Thyroid gland (tissue), 4 donors: ENCODE measurements at regions not wholly inside any gene's neighbourhood (a gene's known extent, or its start where the extent isn't known, plus 50 kb on each side); places are given as distances from the start of the nearest gene placed in this dataset.

ENCODE experiments used
- DNase-seq, 2 donors: peaks; one replicate each; pipeline ENCODE4 v3.0.0-alpha.2; 2019
- H3K27ac ChIP-seq, 3 donors: fragments of 200-600 bp; sonication (generic); 1 replicate in 2 of 3; 2 replicates in 1 of 3; pipeline ENCODE4 v1.5.1; 2016 to 2019; ENCODE audit warnings: mild to moderate bottlenecking in 1 of 3, moderate library complexity in 1 of 3
- H3K27me3 ChIP-seq: fragments of 200-600 bp; sonication (generic); one replicate; pipeline ENCODE4 v1.5.1; 2019
- H3K36me3 ChIP-seq, 2 donors: fragments of 200-600 bp; sonication (generic); one replicate each; pipeline ENCODE4 v1.5.1; 2016 to 2019
- H3K4me1 ChIP-seq, 2 donors: fragments of 200-600 bp; sonication (generic); one replicate each; pipeline ENCODE4 v1.5.1; 2017 to 2019
- H3K4me3 ChIP-seq, 3 donors: fragments of 200-600 bp; sonication (generic); replicated peaks in 1 of 3; 1 replicate in 2 of 3; 2 replicates in 1 of 3; pipeline ENCODE4 v1.5.1; 2016; ENCODE audit warnings: mild to moderate bottlenecking in 1 of 3
- H3K9me3 ChIP-seq: fragments of 200-600 bp; sonication (generic); one replicate; pipeline ENCODE4 v1.5.1; 2017
- POLR2A ChIP-seq, 2 donors: fragments of 450-650 bp; IDR thresholded peaks; one replicate each; pipeline ENCODE4 v1.6.1; 2017; ENCODE audit warnings: antibody characterized with exemption in 2 of 2, mild to moderate bottlenecking in 2 of 2, moderate library complexity in 1 of 2
- WGBS, 2 donors: methylation state at CpG; one replicate each; pipeline ENCODE4 v1.1.5; 2017; 5-methylcytosine and 5-hydroxymethylcytosine counted together
- intact Hi-C: fragments of 100-400 bp; cut with DNase I; formaldehyde crosslinking; loops from one replicate; pipeline ENCODE4 v1.15.1; 2023
- TF ChIP-seq, protein P1 (sequence below), 6 experiments: fragments of 200-600 bp in 3 of 6; fragments of 450-650 bp in 3 of 6; sonication (generic) in 3 of 6; IDR thresholded peaks; one replicate each; pipeline ENCODE4 v1.5.1; 2016 to 2019; ENCODE audit warnings: antibody characterized with exemption in 6 of 6, mild to moderate bottlenecking in 2 of 6, inconsistent platforms in 1 of 6, moderate library complexity in 1 of 6

DNA sequence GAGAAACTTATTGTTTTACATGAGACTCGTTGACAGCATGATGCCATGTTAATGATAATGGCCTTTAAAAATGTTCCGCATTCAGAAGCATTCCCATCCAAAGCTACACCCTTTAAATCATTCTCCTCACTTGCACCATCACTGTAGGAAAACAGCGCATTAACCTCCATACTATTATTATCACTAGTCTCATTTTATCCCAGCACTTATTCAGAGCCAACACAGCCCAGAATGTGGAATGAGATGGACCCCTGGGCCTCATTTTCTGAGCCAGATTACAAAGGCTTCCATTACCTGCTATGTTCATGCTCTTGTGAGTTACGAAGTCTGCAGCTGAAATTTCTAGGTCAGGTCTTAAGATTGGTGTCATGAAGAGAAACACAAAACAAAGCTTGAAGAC lies 159.4 kb downstream of the HS3ST3A1 start:
- no peaks in the 10 kb centered on the region for H3K4me1 ChIP-seq
- no peak for DNase-seq
- intact Hi-C loops: no loop called here

DNA sequence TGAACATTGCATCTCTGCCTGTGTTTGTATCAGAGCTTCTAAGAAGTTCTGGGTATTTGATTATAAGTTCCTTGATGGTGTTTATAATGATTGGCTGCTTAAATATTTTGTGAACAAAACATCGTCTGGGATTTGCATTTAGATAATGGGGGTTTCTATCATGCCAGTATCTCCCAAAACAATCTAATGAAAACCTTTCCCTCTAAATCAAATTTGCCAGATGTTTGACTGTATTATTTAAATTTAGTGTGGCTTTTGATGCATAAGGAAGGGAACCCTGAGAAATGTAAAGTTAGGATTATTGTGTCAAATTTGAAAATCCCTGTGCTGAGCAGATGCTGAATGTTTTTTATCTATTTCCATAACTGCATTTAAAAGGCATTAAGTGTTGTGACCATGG lies 159.9 kb downstream of the HS3ST3A1 start:
- Histone ChIP-seq H3K36me3 (no peaks in the 10 kb centered on the region), H3K27me3 (no peaks in the 10 kb centered on the region), H3K4me1 (no peaks in the 10 kb centered on the region), H3K9me3 (no peaks in the 10 kb centered on the region), H3K27ac (no peak overlapping the region), H3K4me3 (no peak overlapping the region)
- TF ChIP-seq, protein P1, sequence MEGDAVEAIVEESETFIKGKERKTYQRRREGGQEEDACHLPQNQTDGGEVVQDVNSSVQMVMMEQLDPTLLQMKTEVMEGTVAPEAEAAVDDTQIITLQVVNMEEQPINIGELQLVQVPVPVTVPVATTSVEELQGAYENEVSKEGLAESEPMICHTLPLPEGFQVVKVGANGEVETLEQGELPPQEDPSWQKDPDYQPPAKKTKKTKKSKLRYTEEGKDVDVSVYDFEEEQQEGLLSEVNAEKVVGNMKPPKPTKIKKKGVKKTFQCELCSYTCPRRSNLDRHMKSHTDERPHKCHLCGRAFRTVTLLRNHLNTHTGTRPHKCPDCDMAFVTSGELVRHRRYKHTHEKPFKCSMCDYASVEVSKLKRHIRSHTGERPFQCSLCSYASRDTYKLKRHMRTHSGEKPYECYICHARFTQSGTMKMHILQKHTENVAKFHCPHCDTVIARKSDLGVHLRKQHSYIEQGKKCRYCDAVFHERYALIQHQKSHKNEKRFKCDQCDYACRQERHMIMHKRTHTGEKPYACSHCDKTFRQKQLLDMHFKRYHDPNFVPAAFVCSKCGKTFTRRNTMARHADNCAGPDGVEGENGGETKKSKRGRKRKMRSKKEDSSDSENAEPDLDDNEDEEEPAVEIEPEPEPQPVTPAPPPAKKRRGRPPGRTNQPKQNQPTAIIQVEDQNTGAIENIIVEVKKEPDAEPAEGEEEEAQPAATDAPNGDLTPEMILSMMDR (IDR thresholded peaks at IDR 0.05): no peak
- no peak for TF ChIP-seq POLR2A (IDR thresholded peaks at IDR 0.05)
- DNase-seq: no peak
- 87 to 94% methylated on average over 1 of the region's 1 CpG for WGBS, 2 donors
- intact Hi-C loops: no loop called here

More for the DNA sequence above, 159.4 kb downstream of the HS3ST3A1 start:
- Histone ChIP-seq H3K36me3 (no peaks in the 10 kb centered on the region), H3K4me3 (no peak overlapping the region), H3K27me3 (no peaks in the 10 kb centered on the region), H3K9me3 (no peaks in the 10 kb centered on the region), H3K27ac (no peak overlapping the region)
- TF ChIP-seq, protein P1 (IDR thresholded peaks at IDR 0.05): no peak
- TF ChIP-seq POLR2A (IDR thresholded peaks at IDR 0.05): no peak
- 86 to 91% methylated on average over 4 of the region's 4 CpGs for WGBS, 2 donors

DNA sequence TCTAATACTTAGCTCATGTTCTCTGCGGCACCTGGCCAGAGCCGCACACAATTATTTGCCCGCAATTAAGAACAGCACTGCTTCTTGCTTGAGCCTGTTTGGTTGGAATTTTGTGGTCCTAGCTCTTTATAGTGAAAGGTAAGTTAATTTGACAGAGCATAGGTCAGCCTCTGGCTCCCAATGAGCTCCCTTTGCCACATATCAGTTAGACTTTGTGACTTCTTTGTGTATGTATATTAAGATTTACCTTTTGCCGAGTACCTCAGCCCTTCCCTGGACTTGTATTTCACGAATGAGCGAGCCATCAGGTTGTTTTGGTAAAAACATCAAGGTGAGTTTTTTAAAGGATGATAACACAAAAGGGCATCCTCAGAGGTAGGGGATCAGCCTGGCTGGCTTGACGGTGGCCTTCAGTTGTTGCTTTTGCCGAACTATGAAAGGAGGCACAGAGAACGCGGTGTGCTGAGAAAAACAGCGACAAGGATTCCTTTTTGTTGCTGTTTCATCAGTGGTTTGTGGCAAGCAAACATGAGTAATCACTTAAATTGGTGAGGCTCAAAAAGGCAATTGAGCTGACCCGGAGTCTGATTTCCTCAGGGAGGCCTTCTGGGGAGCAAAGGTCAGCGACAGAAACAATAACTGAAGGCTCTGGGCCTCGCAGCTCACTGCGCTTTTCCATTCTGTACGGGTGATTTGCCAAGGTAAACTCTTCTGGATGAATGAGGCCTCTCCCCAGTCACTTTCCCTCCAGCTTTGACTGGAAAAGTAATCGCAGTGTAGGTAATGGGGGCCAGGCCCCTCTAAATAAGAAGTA lies 163.6 kb downstream of the HS3ST3A1 start:
- intact Hi-C loops: no loop called here
- 61 to 64% methylated on average over 17 of the region's 17 CpGs for WGBS, 2 donors

DNA sequence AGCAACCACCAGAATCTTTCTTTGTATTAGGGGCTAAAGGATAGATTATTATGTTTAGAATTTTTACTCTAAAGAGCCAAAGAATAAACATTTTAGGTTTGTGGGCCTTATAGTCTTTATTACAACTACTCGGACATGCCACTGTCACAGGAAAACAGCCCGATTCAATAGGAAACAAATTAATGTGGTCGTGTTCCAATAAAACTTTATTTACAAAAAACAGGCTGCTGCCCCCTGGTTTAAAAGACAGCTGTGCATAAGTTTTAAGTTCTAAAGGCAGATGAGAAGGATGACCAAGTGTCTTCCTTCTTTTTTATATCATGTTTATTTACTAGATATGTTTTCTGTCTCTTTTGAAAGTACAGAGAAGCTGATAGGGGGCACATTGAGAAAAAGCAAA lies 166.5 kb downstream of the HS3ST3A1 start:
- no peak for TF ChIP-seq POLR2A (IDR thresholded peaks at IDR 0.05)
- TF ChIP-seq, protein P1 (IDR thresholded peaks at IDR 0.05): no peak
- H3K27me3 ChIP-seq: no peaks in the 10 kb centered on the region
- no peaks in the 10 kb centered on the region for H3K4me1 ChIP-seq
- no peak overlapping the region for H3K4me3 ChIP-seq
- H3K36me3 ChIP-seq: no peaks in the 10 kb centered on the region
- no peak overlapping the region for H3K27ac ChIP-seq
- 94 to 98% methylated on average over 3 of the region's 3 CpGs for WGBS, 2 donors
- H3K9me3 ChIP-seq: no peaks in the 10 kb centered on the region
- intact Hi-C loops: no loop called here
- DNase-seq: no peak

More for the DNA sequence above, 163.6 kb downstream of the HS3ST3A1 start:
- TF ChIP-seq, protein P1 (IDR thresholded peaks at IDR 0.05): no peak
- no peak for TF ChIP-seq POLR2A (IDR thresholded peaks at IDR 0.05)
- no peak for DNase-seq
- Histone ChIP-seq H3K4me3 (no peak overlapping the region), H3K27me3 (no peaks in the 10 kb centered on the region), H3K4me1 (no peaks in the 10 kb centered on the region), H3K9me3 (no peaks in the 10 kb centered on the region), H3K27ac (no peak overlapping the region), H3K36me3 (no peaks in the 10 kb centered on the region)

DNA sequence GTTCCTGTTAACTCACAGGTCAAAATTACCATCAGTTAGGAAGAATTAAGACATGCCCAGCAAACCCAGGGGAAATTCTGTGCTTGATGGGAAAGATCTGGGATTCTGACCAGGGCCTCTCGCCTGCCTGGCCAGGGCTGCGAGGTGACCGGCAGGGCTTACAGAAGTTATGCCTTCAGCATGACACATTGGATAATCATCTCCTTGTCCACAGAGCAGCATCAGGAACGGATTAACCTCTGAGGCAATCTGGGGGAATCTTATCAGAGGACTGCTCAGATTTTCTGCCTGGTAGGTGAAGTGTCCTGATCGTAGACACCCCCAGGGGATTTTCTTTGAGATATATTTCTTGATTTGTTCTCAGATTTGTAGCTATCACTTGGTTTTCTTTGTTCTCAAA lies 172.5 kb downstream of the HS3ST3A1 start:
- Histone ChIP-seq H3K4me3 (no peak overlapping the region), H3K9me3 (no peaks in the 10 kb centered on the region), H3K4me1 (no peaks in the 10 kb centered on the region), H3K36me3 (no peaks in the 10 kb centered on the region), H3K27ac (no peak overlapping the region), H3K27me3 (no peaks in the 10 kb centered on the region)
- DNase-seq: no peak
- intact Hi-C loops: no loop called here
- 65 to 69% methylated on average over 5 of the region's 5 CpGs for WGBS, 2 donors
- TF ChIP-seq, protein P1 (IDR thresholded peaks at IDR 0.05): no peak
- no peak for TF ChIP-seq POLR2A (IDR thresholded peaks at IDR 0.05)
